A549 (cell line): ENCODE measurements at regions not wholly inside any gene's neighbourhood (a gene's known extent, or its start where the extent isn't known, plus 50 kb on each side); places are given as distances from the start of the nearest gene placed in this dataset.

Experiments used
- ATAC-seq, 2 experiments: fragments of 200-7000 bp in 1 of 2; fragments of >200 bp in 1 of 2; cut with Nextera tagmentation in 1 of 2; cut with Tn5 transposase in 1 of 2; 3 replicates each; pipeline versions ENCODE4 v1.8.0 to v1.9.1; 2018 to 2020; ENCODE audit warnings: mild to moderate bottlenecking in 1 of 2, moderate library complexity in 1 of 2
- CTCF ChIA-PET: fragments of 300-600 bp; sonication (Branson Sonifier 250); formaldehyde crosslinking; extraction: SDS; loops from one replicate; lab custom pipeline; 2021; ENCODE audit warnings: antibody characterized with exemption, inconsistent platforms; lab: Yijun Ruan, JAX
- POLR2A ChIA-PET: fragments of 350-600 bp; formaldehyde crosslinking; extraction: SDS; loops from one replicate; lab custom pipeline; 2021; ENCODE audit warnings: antibody characterized with exemption, inconsistent platforms; lab: Yijun Ruan, JAX
- DNase-seq, 2 experiments: peaks; one replicate each; pipeline versions ENCODE4 v3.0.0 to v3.0.0-alpha.2; 2011 to 2016; ENCODE audit warnings: low read depth in 1 of 2, low spot score in 1 of 2
- FAIRE-seq: peaks from 2 replicates; lab custom pipeline; 2011; peaks lifted over from hg19 to GRCh38; lab: Jason Lieb, UNC
- H3K27ac ChIP-seq, 2 experiments: fragments of >200 bp; sonication (Bioruptor Twin); formaldehyde crosslinking; 3 replicates each; pipeline ENCODE4 v1.5.1; 2016 to 2017
- H3K4me1 ChIP-seq: fragments of >200 bp; sonication (Bioruptor Twin); formaldehyde crosslinking; 3 replicates; pipeline ENCODE4 v1.6.1; 2016
- H3K4me2 ChIP-seq: fragments of >200 bp; sonication (Bioruptor Twin); formaldehyde crosslinking; 3 replicates; pipeline ENCODE4 v1.6.1; 2016
- H3K4me3 ChIP-seq: fragments of >200 bp; sonication (Bioruptor Twin); formaldehyde crosslinking; 3 replicates; pipeline ENCODE4 v1.5.1; 2016
- H3K9me3 ChIP-seq: fragments of >200 bp; sonication (Bioruptor Twin); formaldehyde crosslinking; 3 replicates; pipeline ENCODE4 v1.6.1; 2016
- CBX8 ChIP-seq: fragments of 200-600 bp; sonication (generic); IDR thresholded peaks from 2 replicates; pipeline ENCODE4 v1.6.1; 2016
- CEBPB ChIP-seq, 2 experiments: fragments of >200 bp in 1 of 2; sonication (Bioruptor Twin) in 1 of 2; formaldehyde crosslinking in 1 of 2; IDR thresholded peaks; 2 replicates each; pipeline ENCODE4 v1.6.1; 2012 to 2016
- EP300 ChIP-seq, 2 experiments: fragments of >200 bp; sonication (Bioruptor Twin); formaldehyde crosslinking; IDR thresholded peaks; 2 replicates in 1 of 2; 3 replicates in 1 of 2; pipeline ENCODE4 v1.6.1; 2016 to 2017
- GATA3 ChIP-seq: IDR thresholded peaks from 2 replicates; pipeline ENCODE4 v1.6.1; 2012; ENCODE audit warnings: borderline replicate concordance
- HEYL ChIP-seq: fragments of 250-450 bp; sonication (Bioruptor Pico); IDR thresholded peaks from 2 replicates; pipeline ENCODE4 v1.8.0; 2021; ENCODE audit warnings: mild to moderate bottlenecking, moderate library complexity
- KDM5A ChIP-seq: fragments of 200-600 bp; sonication (generic); IDR thresholded peaks from 2 replicates; pipeline ENCODE4 v1.6.1; 2016; ENCODE audit warnings: antibody characterized with exemption, mild to moderate bottlenecking
- NR3C1 ChIP-seq: fragments of >200 bp; sonication (Bioruptor Twin); formaldehyde crosslinking; IDR thresholded peaks from 3 replicates; pipeline ENCODE4 v1.6.1; 2017
- POLR2AphosphoS2 ChIP-seq: conservative IDR thresholded peaks from 2 replicates; pipeline ENCODE4 v1.6.1; 2012; ENCODE audit warnings: low read length, improper control_type of control experiment, inconsistent platforms
- RAD21 ChIP-seq, 2 experiments: fragments of >200 bp in 1 of 2; sonication (Bioruptor Twin) in 1 of 2; formaldehyde crosslinking in 1 of 2; IDR thresholded peaks in 1 of 2; conservative IDR thresholded peaks in 1 of 2; 2 replicates in 1 of 2; 3 replicates in 1 of 2; pipeline ENCODE4 v1.6.1; 2012 to 2018; ENCODE audit warnings: inconsistent platforms in 1 of 2
- RARB ChIP-seq: fragments of 250-450 bp; sonication (Bioruptor Pico); IDR thresholded peaks from 2 replicates; pipeline ENCODE4 v1.8.0; 2021; ENCODE audit warnings: mild to moderate bottlenecking, moderate library complexity
- RFX5 ChIP-seq: fragments of 450-650 bp; IDR thresholded peaks from 2 replicates; pipeline ENCODE4 v1.7.1; 2014; ENCODE audit warnings: antibody characterized with exemption, mild to moderate bottlenecking, moderate library complexity
- RNF2 ChIP-seq: fragments of 200-600 bp; sonication (generic); IDR thresholded peaks from 2 replicates; pipeline ENCODE4 v1.6.1; 2016; ENCODE audit warnings: low read depth, mild to moderate bottlenecking, antibody characterized with exemption, moderate library complexity, borderline replicate concordance
- SMC3 ChIP-seq: fragments of >200 bp; sonication (Bioruptor Twin); formaldehyde crosslinking; IDR thresholded peaks from 3 replicates; pipeline ENCODE4 v1.6.1; 2018; ENCODE audit warnings: inconsistent platforms
- SREBF2 ChIP-seq: fragments of 450-650 bp; IDR thresholded peaks from 2 replicates; pipeline ENCODE4 v1.6.1; 2014; ENCODE audit warnings: mild to moderate bottlenecking, moderate library complexity
- ZSCAN20 ChIP-seq: fragments of 250-450 bp; sonication (Bioruptor Pico); IDR thresholded peaks from 2 replicates; pipeline ENCODE4 v1.8.0; 2022; ENCODE audit warnings: mild to moderate bottlenecking, moderate library complexity
- WGBS: methylation state at CpG from one replicate; pipeline ENCODE4 v1.1.6; 2017; ENCODE audit errors: missing lambda C conversion rate; 5-methylcytosine and 5-hydroxymethylcytosine counted together
- TF ChIP-seq, protein P1 (sequence below): fragments of 200-600 bp; sonication (generic); IDR thresholded peaks from 2 replicates; pipeline ENCODE4 v1.6.1; 2016; ENCODE audit warnings: antibody characterized with exemption, mild to moderate bottlenecking, moderate library complexity
- TF ChIP-seq, protein P2 (sequence below): fragments of 250-450 bp; sonication (Bioruptor Pico); IDR thresholded peaks from 2 replicates; pipeline ENCODE4 v1.5.0; 2020; ENCODE audit warnings: low read depth, mild to moderate bottlenecking, moderate library complexity
- TF ChIP-seq, protein P3 (sequence below): fragments of 250-450 bp; sonication (Bioruptor Pico); IDR thresholded peaks from 2 replicates; pipeline ENCODE4 v1.5.0; 2021; ENCODE audit warnings: mild to moderate bottlenecking, moderate library complexity, borderline replicate concordance
- TF ChIP-seq, protein P4 (sequence below): fragments of 450-650 bp; IDR thresholded peaks from 2 replicates; pipeline ENCODE4 v1.6.1; 2014; ENCODE audit warnings: antibody characterized with exemption

DNA sequence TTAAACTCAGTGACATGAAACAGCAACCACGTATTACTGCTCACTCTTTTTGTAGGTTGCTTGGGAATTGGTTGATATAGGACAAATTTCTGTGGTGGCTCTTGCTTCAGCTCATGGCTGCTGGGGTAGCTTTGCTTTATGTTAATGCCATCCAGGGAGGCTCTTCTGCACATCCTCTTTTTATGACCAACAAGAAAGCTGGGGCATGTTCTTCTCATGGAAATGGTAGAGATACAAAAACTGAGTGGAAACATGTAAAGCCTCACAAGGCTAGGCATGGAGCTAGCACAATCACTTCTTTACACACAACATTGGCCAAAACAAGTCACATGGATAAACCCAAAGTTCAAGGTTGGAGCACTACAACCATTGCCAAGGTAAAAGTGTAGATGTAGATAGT is 176.8 kb downstream of the NECTIN3 start:
- ATAC-seq (no peak), DNase-seq (no peak), FAIRE-seq (no peak)
- TF ChIP-seq, protein P1, sequence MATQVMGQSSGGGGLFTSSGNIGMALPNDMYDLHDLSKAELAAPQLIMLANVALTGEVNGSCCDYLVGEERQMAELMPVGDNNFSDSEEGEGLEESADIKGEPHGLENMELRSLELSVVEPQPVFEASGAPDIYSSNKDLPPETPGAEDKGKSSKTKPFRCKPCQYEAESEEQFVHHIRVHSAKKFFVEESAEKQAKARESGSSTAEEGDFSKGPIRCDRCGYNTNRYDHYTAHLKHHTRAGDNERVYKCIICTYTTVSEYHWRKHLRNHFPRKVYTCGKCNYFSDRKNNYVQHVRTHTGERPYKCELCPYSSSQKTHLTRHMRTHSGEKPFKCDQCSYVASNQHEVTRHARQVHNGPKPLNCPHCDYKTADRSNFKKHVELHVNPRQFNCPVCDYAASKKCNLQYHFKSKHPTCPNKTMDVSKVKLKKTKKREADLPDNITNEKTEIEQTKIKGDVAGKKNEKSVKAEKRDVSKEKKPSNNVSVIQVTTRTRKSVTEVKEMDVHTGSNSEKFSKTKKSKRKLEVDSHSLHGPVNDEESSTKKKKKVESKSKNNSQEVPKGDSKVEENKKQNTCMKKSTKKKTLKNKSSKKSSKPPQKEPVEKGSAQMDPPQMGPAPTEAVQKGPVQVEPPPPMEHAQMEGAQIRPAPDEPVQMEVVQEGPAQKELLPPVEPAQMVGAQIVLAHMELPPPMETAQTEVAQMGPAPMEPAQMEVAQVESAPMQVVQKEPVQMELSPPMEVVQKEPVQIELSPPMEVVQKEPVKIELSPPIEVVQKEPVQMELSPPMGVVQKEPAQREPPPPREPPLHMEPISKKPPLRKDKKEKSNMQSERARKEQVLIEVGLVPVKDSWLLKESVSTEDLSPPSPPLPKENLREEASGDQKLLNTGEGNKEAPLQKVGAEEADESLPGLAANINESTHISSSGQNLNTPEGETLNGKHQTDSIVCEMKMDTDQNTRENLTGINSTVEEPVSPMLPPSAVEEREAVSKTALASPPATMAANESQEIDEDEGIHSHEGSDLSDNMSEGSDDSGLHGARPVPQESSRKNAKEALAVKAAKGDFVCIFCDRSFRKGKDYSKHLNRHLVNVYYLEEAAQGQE = no peak
- TF ChIP-seq, protein P2, sequence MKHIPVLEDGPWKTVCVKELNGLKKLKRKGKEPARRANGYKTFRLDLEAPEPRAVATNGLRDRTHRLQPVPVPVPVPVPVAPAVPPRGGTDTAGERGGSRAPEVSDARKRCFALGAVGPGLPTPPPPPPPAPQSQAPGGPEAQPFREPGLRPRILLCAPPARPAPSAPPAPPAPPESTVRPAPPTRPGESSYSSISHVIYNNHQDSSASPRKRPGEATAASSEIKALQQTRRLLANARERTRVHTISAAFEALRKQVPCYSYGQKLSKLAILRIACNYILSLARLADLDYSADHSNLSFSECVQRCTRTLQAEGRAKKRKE = no peak
- TF ChIP-seq RARB (CRISPR knock-in tag) = no peak
- TF ChIP-seq, protein P3, sequence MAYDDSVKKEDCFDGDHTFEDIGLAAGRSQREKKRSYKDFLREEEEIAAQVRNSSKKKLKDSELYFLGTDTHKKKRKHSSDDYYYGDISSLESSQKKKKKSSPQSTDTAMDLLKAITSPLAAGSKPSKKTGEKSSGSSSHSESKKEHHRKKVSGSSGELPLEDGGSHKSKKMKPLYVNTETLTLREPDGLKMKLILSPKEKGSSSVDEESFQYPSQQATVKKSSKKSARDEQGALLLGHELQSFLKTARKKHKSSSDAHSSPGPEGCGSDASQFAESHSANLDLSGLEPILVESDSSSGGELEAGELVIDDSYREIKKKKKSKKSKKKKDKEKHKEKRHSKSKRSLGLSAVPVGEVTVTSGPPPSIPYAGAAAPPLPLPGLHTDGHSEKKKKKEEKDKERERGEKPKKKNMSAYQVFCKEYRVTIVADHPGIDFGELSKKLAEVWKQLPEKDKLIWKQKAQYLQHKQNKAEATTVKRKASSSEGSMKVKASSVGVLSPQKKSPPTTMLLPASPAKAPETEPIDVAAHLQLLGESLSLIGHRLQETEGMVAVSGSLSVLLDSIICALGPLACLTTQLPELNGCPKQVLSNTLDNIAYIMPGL = no peak
- no peak for TF ChIP-seq SMC3
- no peak for TF ChIP-seq HEYL
- H3K9me3 ChIP-seq = no peaks in the 10 kb centered on the region
- CTCF ChIA-PET = no interaction called here
- WGBS = 67% methylated on average over 1 of the region's 1 CpG
- H3K4me3 ChIP-seq = no peak overlapping the region
- H3K27ac ChIP-seq = no peak overlapping the region
- H3K4me1 ChIP-seq = peaks cover 11% of the 10 kb centered on the region; the same call in 2 of the 3 replicates
- no peak overlapping the region for H3K4me2 ChIP-seq
- POLR2A ChIA-PET = no interaction called here

DNA sequence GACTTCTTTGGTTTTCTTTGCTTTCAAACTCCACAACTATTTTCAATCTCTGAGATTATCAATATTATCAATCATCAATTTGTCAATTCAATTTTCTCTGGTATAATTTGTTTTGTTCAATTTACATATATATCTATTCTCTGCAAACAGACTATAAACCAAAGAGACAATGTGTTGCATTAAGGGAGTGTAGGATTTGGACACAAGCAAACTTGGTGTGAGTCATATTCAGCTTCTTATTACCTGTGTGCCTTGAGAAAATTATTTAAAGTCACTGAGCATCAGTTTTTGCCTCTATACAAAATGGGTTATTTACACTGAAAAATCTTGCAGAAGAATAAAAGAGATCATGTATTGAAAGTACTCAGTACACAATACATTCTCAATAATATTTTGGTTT is 177.8 kb downstream of the NECTIN3 start:
- H3K4me1 ChIP-seq = peaks cover 11% of the 10 kb centered on the region; the same call in 2 of the 3 replicates
- TF ChIP-seq CBX8 (no peak), GATA3 (no peak), ZSCAN20 (CRISPR knock-in tag) (no peak), SREBF2 (no peak)
- ChIA-PET CTCF (no interaction called here), POLR2A (no interaction called here)
- H3K27ac ChIP-seq = no peak overlapping the region
- H3K4me3 ChIP-seq = no peak overlapping the region
- FAIRE-seq (no peak), DNase-seq (no peak), ATAC-seq (no peak)
- no peak overlapping the region for H3K4me2 ChIP-seq
- H3K9me3 ChIP-seq = no peaks in the 10 kb centered on the region

DNA sequence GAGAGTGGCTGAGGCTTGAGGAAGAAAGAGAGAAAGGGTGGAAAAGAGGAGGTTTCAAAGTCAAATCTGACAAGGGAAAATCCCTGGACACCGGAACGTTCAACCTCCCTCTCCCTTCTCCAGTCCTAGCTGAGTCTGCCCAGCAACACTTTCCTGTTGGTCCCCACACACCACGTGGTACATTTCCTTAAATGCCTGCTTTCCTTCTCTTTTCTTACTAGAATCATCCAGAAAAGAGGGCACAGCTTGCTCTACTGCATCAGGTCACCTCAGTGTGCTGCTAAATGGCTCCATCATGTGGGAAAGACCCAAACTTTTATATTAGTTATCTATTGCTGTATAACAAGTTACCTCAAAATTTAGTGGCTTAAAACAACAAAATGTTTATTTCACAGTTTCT is 181.2 kb downstream of the NECTIN3 start:
- DNase-seq (peak in 1 of 2 experiments; percentile 56), ATAC-seq (peak; percentile 82 to 90), FAIRE-seq (no peak)
- TF ChIP-seq HEYL = no peak
- no peak for TF ChIP-seq RNF2
- no peak for TF ChIP-seq EP300 (IDR thresholded peaks at IDR 0.05)
- TF ChIP-seq, protein P4, sequence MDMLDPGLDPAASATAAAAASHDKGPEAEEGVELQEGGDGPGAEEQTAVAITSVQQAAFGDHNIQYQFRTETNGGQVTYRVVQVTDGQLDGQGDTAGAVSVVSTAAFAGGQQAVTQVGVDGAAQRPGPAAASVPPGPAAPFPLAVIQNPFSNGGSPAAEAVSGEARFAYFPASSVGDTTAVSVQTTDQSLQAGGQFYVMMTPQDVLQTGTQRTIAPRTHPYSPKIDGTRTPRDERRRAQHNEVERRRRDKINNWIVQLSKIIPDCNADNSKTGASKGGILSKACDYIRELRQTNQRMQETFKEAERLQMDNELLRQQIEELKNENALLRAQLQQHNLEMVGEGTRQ = peak; percentile 75
- TF ChIP-seq KDM5A = no peak
- TF ChIP-seq SMC3 = peak; percentile 22; the same call in 2 of the 3 replicates
- TF ChIP-seq ZSCAN20 (CRISPR knock-in tag) = no peak
- TF ChIP-seq POLR2AphosphoS2 = no peak
- TF ChIP-seq RFX5 = peak; percentile 90
- no peak for TF ChIP-seq RARB (CRISPR knock-in tag)
- peak; percentile 41 to 43; a peak in 4 of 5 replicates for TF ChIP-seq RAD21 (conservative IDR thresholded peaks at IDR 0.05 in 1 of 2, IDR thresholded peaks at IDR 0.05 in 1 of 2)
- TF ChIP-seq CEBPB (IDR thresholded peaks at IDR 0.05) = no peak
- no peak for TF ChIP-seq NR3C1
- 18% methylated on average over 3 of the region's 3 CpGs for WGBS
- Histone ChIP-seq H3K9me3 (no peaks in the 10 kb centered on the region), H3K4me2 (peak overlapping the region; percentile 35; the same call in 2 of the 3 replicates), H3K27ac (no peak overlapping the region), H3K4me3 (no peak overlapping the region), H3K4me1 (no peaks in the 10 kb centered on the region)
- POLR2A ChIA-PET = no interaction called here
- CTCF ChIA-PET = interaction anchor here (0.6 kb wide), 1 partner anchor 96 kb away, joined by 3 read pairs; no protein-coding TSS in a partner anchor
